ENCODE measurements at regions not wholly inside any gene's neighbourhood (a gene's known extent, or its start where the extent isn't known, plus 50 kb on each side); places are given as distances from the start of the nearest gene placed in this dataset.

GRCh38 chr9:91477106-91477505 is 53.5 kb upstream of the NFIL3 start:
- TF ChIP-seq CTCF (IDR thresholded peaks at IDR 0.05; ENCODE audit: control extremely low read depth in 1 of 3, insufficient read depth in 1 of 3, low read depth in 1 of 3, low read length in 3 of 3) (no peak), CBX8 (IDR thresholded peaks at IDR 0.05; ENCODE audit: borderline replicate concordance, low read depth, low read length) (no peak), POLR2A (IDR thresholded peaks at IDR 0.05; ENCODE audit: control extremely low read depth in 1 of 2, low read depth in 2 of 2, low read length in 2 of 2) (no peak), RXRA (IDR thresholded peaks at IDR 0.05; ENCODE audit: insufficient read depth, low read depth, low read length) (no peak), SP1 (IDR thresholded peaks at IDR 0.05; ENCODE audit: low read depth, low read length) (no peak), RAD21 (IDR thresholded peaks at IDR 0.05 in 1 of 2, conservative IDR thresholded peaks at IDR 0.05 in 1 of 2; ENCODE audit: low read depth in 2 of 2, low read length in 2 of 2) (no peak)

Data from H1 (cell line).